ENCODE measurements at regions not wholly inside any gene's neighbourhood (a gene's known extent, or its start where the extent isn't known, plus 50 kb on each side); places are given as distances from the start of the nearest gene placed in this dataset.
A peak's percentile ranks its signal among the peaks of the same experiment; 100 is the strongest.

DNA sequence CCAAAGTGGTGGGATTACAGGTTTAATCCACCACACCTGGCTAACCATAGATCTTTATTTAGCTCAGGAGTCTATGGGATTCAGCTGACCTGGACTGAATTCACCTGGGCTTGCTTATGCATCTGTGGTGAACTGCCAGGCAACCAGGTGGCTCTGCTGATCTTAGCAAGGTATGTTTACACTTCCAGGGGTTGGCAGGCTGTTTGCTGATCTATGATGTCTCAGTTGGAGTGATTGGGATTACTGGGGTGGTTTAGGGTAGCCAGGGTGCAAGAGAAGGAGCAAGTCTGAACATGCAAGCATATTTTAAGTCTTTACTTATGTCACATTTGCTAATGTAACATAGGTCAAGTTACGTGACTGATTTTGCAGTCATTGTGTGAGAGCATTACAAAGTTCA lies 63.6 kb upstream of the JAK2 start:
- peak; percentile 51 for DNase-seq
- H3K27me3 Mint-ChIP-seq, result no peaks in the 10 kb centered on the region
- intact Hi-C loops (cut with micrococcal nuclease), result no loop called here
- no peak overlapping the region for H3K4me3 Mint-ChIP-seq
- H3K9me3 Mint-ChIP-seq, result peaks cover 12% of the 10 kb centered on the region
- peaks cover 16% of the 10 kb centered on the region for H3K4me1 Mint-ChIP-seq
- peaks cover 8% of the 10 kb centered on the region for H3K36me3 Mint-ChIP-seq (ENCODE audit: low read depth)
- H3K27ac Mint-ChIP-seq, result no peak overlapping the region

DNA sequence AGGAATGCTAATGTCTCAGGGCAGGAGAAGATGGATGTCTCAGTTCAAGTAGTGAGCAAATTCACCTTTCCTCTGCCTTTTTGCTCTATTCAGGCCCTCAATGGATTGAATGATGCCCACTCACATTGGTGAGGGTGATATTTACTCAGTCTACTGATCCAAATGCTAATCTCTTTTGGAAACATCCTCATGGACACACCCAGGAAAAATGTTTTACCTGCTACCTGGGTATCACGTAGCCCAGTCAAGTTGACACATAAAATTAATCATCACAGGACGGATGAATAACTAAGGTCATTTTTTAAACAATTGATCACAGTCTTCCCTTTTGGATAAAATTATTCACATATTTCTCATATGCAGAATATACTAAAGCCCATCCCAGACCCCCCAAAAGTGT lies 63.0 kb upstream of the JAK2 start:
- H3K9me3 Mint-ChIP-seq, result peaks cover 12% of the 10 kb centered on the region
- H3K27me3 Mint-ChIP-seq, result no peaks in the 10 kb centered on the region
- intact Hi-C loops (cut with micrococcal nuclease), result no loop called here
- H3K27ac Mint-ChIP-seq, result no peak overlapping the region
- peaks cover 8% of the 10 kb centered on the region for H3K36me3 Mint-ChIP-seq (ENCODE audit: low read depth)
- DNase-seq, result no peak
- no peak overlapping the region for H3K4me3 Mint-ChIP-seq
- peaks cover 20% of the 10 kb centered on the region for H3K4me1 Mint-ChIP-seq

DNA sequence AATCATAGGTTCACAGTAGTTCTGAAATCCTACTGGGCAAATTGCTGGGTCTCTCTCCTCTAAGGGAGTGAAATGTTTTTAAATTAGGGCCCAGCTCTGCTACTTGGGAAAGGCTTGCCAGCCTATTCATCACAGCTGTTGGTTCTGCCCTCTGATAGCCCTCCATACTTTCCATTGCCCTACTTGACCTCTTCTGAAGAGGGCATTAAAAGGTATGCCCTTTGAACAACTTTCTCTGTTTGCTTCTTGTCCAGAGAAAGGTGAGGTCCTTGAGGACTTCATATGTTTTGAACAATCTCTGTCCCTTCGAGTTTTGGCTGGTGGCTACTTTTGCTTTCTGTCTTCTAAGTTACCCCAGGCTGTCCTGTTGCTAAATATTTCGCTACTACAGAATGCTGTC lies 62.3 kb upstream of the JAK2 start:
- Mint-ChIP-seq H3K9me3 (peaks cover 12% of the 10 kb centered on the region), H3K27me3 (no peaks in the 10 kb centered on the region), H3K27ac (no peak overlapping the region), H3K4me1 (peaks cover 27% of the 10 kb centered on the region), H3K4me3 (no peak overlapping the region), H3K36me3 (ENCODE audit: low read depth) (peaks cover 8% of the 10 kb centered on the region)
- DNase-seq, result no peak
- intact Hi-C loops (cut with micrococcal nuclease), result no loop called here

DNA sequence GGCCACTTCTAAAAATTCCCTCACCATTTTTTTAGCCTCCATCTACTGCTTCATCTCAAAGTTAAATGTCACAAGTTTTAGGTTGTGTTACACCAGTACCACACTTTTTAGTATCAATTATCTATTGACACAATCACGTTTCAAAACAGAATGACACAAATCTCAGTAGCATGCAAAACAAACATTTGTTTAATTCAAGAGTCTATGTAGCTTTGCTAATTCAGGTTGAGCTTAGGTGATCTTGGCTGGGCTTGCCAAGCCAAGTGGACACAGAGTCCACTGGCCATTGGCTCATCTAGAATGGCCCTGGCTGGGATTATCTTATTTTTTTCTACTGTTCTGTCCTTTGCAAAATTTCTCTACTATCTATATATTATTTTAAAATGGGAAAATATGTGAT lies 61.9 kb upstream of the JAK2 start:
- Mint-ChIP-seq H3K27me3 (no peaks in the 10 kb centered on the region), H3K9me3 (peaks cover 10% of the 10 kb centered on the region), H3K4me1 (peaks cover 27% of the 10 kb centered on the region), H3K36me3 (ENCODE audit: low read depth) (peaks cover 8% of the 10 kb centered on the region), H3K27ac (no peak overlapping the region), H3K4me3 (no peak overlapping the region)
- DNase-seq, result no peak
- intact Hi-C loops (cut with micrococcal nuclease), result no loop called here

DNA sequence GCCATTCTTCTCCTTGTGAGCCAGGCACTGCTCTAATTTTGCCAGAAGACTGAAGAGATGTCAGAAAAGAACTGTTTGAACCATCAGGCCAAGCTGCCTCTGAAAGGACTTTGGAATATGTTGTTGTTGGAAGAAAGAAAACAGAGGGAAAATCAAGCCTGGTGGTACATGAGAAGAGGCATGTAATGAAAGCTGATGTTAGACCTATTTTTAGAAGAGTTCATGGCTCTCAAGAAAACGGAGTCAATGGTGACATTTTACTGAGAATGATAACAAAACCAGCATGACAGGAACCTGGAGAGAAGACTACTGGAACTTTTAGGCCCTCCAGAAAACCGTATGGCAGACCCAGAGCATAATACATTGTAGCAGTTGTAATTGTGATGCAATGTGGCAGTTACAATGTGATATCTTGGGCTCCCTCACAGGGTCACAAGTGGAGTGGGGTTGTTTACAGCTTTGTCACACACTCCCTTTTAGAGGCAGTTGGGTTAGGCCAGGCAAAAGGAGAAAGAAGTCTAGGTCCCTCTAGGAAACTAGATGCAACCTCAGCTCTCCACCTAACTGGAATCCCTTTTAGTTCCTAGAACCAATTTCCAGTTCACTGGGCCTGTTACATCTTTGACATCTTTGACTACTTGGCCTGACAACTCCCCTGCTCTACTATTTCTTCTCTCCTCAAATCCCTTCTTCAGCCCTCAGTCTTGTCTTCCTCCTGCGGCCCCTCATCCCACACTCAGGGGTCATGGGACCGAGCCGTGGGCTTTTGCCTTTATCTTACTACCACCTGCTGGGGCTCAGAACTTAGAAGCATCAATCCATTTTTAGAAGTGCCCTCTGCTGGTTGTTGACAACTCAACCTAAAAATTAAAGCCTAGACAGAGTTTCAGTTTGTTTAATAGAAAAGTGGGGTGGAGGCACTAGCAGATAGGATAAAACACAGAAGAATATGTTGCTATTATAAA lies 61.2 kb upstream of the JAK2 start:
- Mint-ChIP-seq H3K4me1 (peaks cover 27% of the 10 kb centered on the region), H3K27ac (peak overlapping the region; percentile 59), H3K27me3 (no peaks in the 10 kb centered on the region), H3K4me3 (no peak overlapping the region), H3K36me3 (ENCODE audit: low read depth) (peaks cover 8% of the 10 kb centered on the region), H3K9me3 (peaks cover 7% of the 10 kb centered on the region)
- intact Hi-C loops (cut with micrococcal nuclease), result loop anchor here (1.0 kb wide), 1 partner anchor 162 kb away; no protein-coding TSS in a partner anchor
- peak; percentile 79 for DNase-seq

DNA sequence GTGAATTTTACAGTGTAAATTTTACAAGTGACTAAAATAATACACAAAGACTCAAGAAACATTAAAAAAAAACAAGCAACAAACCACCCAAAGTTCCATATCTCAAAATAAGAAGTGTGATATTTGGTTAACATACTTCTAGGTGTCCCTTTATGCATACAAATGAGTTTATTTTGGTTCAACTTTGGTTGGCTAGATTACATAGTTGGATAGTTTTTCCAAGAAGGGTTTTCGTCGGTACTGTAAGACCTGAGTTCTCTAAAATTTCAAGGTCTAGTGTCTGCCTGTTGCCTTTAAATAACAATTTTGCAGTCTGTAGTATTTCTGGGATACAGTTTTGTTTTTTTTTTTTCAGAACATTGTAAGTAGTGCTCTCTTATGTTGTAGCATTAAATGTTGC lies 58.8 kb upstream of the JAK2 start:
- Mint-ChIP-seq H3K36me3 (ENCODE audit: low read depth) (peaks cover 3% of the 10 kb centered on the region), H3K27me3 (no peaks in the 10 kb centered on the region), H3K4me3 (no peak overlapping the region), H3K27ac (no peak overlapping the region), H3K4me1 (peaks cover 40% of the 10 kb centered on the region), H3K9me3 (peaks cover 10% of the 10 kb centered on the region)
- intact Hi-C loops (cut with micrococcal nuclease), result no loop called here
- DNase-seq, result no peak

DNA sequence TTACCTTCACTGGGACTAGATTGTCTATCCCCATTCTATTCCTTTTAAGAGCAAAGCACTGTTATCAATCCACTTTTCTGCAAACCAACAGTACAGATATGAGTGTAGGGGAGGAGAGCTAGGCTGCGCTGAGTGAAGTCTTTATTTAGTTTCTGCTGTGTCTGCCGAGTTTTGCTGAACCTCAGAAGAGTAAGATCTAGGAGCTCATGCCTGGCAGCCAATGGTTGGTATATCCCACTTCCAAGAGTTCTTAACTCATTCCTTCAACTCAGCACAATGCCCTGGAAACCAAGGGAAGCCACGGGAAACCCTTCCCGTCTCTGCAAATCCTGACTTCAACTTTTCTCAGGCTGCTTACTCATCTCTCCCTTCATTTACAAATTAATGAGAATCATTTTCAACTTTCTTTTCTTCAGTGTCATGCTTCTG lies 58.0 kb upstream of the JAK2 start:
- H3K27me3 Mint-ChIP-seq, result no peaks in the 10 kb centered on the region
- H3K27ac Mint-ChIP-seq, result no peak overlapping the region
- peak; percentile 55 for DNase-seq
- H3K36me3 Mint-ChIP-seq (ENCODE audit: low read depth), result no peaks in the 10 kb centered on the region
- peaks cover 9% of the 10 kb centered on the region for H3K9me3 Mint-ChIP-seq
- peaks cover 40% of the 10 kb centered on the region for H3K4me1 Mint-ChIP-seq
- intact Hi-C loops (cut with micrococcal nuclease), result no loop called here
- H3K4me3 Mint-ChIP-seq, result no peak overlapping the region

DNA sequence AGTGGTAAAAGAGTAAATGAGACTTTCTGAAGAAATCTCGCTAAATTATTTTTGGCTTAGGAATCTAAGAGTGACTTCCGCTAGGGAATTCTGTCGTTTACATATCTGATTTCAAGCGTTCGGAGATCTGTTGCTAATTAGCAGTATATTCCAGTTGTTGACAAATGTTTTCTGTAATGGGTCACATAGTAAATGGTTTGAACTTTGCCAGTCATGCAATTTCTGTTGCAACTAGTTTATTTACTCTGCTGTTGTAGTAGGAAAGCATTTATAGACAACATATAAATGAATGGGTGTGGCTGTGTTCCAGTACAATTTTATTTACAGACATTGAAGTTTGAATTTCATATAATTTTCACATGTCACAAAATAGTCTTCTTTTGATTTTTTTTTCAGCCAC lies 57.4 kb upstream of the JAK2 start:
- Mint-ChIP-seq H3K4me1 (peaks cover 40% of the 10 kb centered on the region), H3K27ac (no peak overlapping the region), H3K27me3 (no peaks in the 10 kb centered on the region), H3K9me3 (peaks cover 16% of the 10 kb centered on the region), H3K36me3 (ENCODE audit: low read depth) (no peaks in the 10 kb centered on the region), H3K4me3 (no peak overlapping the region)
- intact Hi-C loops (cut with micrococcal nuclease), result no loop called here
- no peak for DNase-seq

DNA sequence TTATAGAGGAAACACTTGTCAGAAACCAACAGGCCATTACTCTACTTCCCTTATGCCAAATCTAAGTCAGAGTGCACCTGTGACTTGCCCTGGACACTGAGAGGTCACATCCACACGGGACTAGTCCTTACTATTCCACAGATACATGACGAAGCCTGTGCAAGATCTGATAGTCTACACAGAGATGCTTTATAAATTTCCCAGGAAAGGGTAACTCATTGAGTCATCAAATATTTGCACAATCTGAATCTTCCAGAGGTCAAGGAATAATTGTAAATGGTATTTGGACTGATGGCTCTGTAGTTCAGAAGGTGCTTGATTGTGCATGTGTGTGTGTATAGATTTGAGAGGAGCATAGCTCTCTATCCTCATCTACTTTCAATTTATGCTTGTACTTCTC lies 55.2 kb upstream of the JAK2 start:
- no peak for DNase-seq
- peaks cover 32% of the 10 kb centered on the region for H3K4me1 Mint-ChIP-seq
- H3K27me3 Mint-ChIP-seq, result no peaks in the 10 kb centered on the region
- H3K36me3 Mint-ChIP-seq (ENCODE audit: low read depth), result no peaks in the 10 kb centered on the region
- intact Hi-C loops (cut with micrococcal nuclease), result no loop called here
- H3K4me3 Mint-ChIP-seq, result no peak overlapping the region
- H3K27ac Mint-ChIP-seq, result no peak overlapping the region
- H3K9me3 Mint-ChIP-seq, result peaks cover 16% of the 10 kb centered on the region

DNA sequence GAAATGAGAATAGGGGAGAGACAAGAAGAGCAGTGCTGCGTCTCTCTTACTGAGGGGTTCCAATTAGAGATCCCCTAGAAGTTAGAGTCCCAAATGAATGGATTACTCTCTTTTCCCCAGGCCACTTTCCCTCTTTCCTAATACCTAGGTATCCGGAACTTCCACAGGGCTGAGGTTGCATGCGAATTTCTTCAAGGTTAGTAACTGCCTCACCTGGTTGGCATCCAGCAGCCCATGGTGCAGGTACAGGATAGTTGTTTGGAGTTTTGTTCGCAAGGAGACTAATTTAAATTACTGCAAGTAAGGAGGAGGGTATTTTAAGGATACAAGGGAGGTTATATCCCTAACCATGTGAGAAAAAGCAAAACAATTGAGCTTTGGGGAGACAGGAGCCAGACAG lies 52.4 kb upstream of the JAK2 start:
- peaks cover 40% of the 10 kb centered on the region for H3K4me1 Mint-ChIP-seq
- H3K9me3 Mint-ChIP-seq, result peaks cover 16% of the 10 kb centered on the region
- no peaks in the 10 kb centered on the region for H3K27me3 Mint-ChIP-seq
- H3K36me3 Mint-ChIP-seq (ENCODE audit: low read depth), result peaks cover 2% of the 10 kb centered on the region
- no peak overlapping the region for H3K27ac Mint-ChIP-seq
- H3K4me3 Mint-ChIP-seq, result no peak overlapping the region
- intact Hi-C loops (cut with micrococcal nuclease), result no loop called here
- no peak for DNase-seq

DNA sequence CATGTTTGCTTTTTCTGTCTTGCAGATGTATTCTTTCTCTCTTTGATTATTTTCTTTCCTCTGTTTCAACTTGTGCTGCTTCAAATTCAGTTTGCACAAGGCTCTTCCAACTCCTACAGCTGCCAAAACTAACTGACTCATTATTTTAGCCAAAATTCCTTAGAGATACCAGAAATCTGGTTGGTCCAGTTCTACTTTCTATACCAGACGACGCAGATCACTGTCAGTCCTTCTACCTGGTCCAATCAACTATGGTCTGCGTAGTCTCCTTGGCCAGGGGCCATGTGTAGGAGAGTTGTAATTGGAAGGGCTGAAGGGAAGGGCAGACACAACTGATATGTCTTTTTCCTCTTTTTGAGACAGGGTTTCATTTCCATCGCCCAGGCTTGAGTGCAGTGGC lies 51.9 kb upstream of the JAK2 start:
- no peaks in the 10 kb centered on the region for H3K27me3 Mint-ChIP-seq
- H3K36me3 Mint-ChIP-seq (ENCODE audit: low read depth), result peaks cover 2% of the 10 kb centered on the region
- no peak overlapping the region for H3K4me3 Mint-ChIP-seq
- intact Hi-C loops (cut with micrococcal nuclease), result no loop called here
- peaks cover 43% of the 10 kb centered on the region for H3K4me1 Mint-ChIP-seq
- no peak for DNase-seq
- peaks cover 16% of the 10 kb centered on the region for H3K9me3 Mint-ChIP-seq
- no peak overlapping the region for H3K27ac Mint-ChIP-seq

DNA sequence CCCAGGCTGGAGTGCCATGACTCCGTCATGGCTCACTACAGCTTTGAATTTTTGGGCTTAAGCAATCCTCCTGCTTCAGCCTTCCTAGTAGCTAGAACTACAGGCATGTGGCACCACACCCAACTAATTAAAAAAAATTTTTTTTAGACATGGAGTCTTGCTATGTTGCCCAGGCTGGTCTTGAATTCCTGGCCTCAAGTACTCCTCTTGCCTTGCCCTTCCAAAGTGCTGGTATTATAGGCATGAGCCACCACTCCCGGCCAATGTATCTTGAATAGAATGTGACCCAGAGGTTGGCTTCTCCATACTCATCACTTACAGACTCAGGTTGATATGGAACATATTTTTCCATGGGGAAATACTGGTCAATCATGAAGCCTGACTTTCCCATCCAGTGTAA lies 51.2 kb upstream of the JAK2 start:
- no peak overlapping the region for H3K4me3 Mint-ChIP-seq
- H3K4me1 Mint-ChIP-seq, result peaks cover 50% of the 10 kb centered on the region
- no peak overlapping the region for H3K27ac Mint-ChIP-seq
- H3K36me3 Mint-ChIP-seq (ENCODE audit: low read depth), result peaks cover 2% of the 10 kb centered on the region
- H3K9me3 Mint-ChIP-seq, result peaks cover 16% of the 10 kb centered on the region
- no peaks in the 10 kb centered on the region for H3K27me3 Mint-ChIP-seq
- DNase-seq, result no peak
- intact Hi-C loops (cut with micrococcal nuclease), result no loop called here

DNA sequence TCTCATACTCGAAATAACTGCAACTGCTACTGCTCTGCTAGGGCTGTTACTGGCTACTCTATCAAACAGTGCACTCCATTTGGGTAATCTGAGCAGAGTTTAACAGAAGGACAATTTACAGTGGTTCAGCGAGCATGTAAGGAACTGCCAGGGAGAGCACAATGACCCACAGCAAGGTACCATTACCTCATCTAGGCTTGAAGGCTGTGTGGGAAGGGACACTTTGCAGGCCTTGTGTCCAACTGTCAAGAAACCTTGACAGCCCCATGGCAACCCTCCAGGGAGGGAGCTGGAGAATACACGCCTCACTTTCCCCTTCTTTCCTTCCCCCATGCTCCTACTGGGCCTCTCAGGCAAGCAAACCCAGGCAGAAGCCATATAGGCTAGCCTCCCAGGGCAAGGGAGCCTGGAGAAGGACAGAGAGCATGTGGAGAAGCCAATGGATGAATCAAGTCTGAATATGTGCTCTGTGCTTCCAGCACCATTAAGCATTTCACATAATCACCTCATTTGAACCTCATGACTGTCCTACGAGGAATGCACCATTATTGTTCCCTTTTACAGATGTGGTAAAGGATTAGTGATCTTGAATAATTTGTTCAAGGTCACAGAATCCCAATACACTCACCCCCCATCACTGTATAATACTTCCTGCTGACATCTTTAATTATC lies 49.9 kb upstream of the JAK2 start:
- Mint-ChIP-seq H3K27ac (peak overlapping the region; percentile 51), H3K27me3 (no peaks in the 10 kb centered on the region), H3K4me3 (no peak overlapping the region), H3K9me3 (peaks cover 14% of the 10 kb centered on the region), H3K4me1 (peaks cover 50% of the 10 kb centered on the region), H3K36me3 (ENCODE audit: low read depth) (peaks cover 2% of the 10 kb centered on the region)
- intact Hi-C loops (cut with micrococcal nuclease), result loop anchor here (5.0 kb wide), 1 partner anchor 502 kb away; the partner anchor contains the start of gene PLGRKT
- DNase-seq, result no peak

All from activated CD4-positive, alpha-beta T cell treated with anti-CD3 and anti-CD28 coated beads, Interleukin-2, amount 10 ng/mL, durations not matched to agents 24 days and 14 days (primary cell).